A549 (cell line): ENCODE measurements at regions not wholly inside any gene's neighbourhood (a gene's known extent, or its start where the extent isn't known, plus 50 kb on each side); places are given as distances from the start of the nearest gene placed in this dataset.

Experiments
- CBX8 ChIP-seq: fragments of 200-600 bp; sonication (generic); IDR thresholded peaks from 2 replicates; pipeline ENCODE4 v1.6.1; 2016
- CEBPB ChIP-seq, 2 experiments: fragments of >200 bp in 1 of 2; sonication (Bioruptor Twin) in 1 of 2; formaldehyde crosslinking in 1 of 2; IDR thresholded peaks; 2 replicates each; pipeline ENCODE4 v1.6.1; 2012 to 2016
- CTCF ChIP-seq: fragments of >200 bp; sonication (Bioruptor Twin); formaldehyde crosslinking; IDR thresholded peaks from 3 replicates; pipeline ENCODE4 v1.5.1; 2016
- EHF ChIP-seq: fragments of 250-450 bp; sonication (Bioruptor Pico); IDR thresholded peaks from 2 replicates; pipeline ENCODE4 v1.5.0; 2020; ENCODE audit warnings: mild to moderate bottlenecking
- EP300 ChIP-seq, 2 experiments: fragments of >200 bp; sonication (Bioruptor Twin); formaldehyde crosslinking; IDR thresholded peaks; 2 replicates in 1 of 2; 3 replicates in 1 of 2; pipeline ENCODE4 v1.6.1; 2016 to 2017
- MAX ChIP-seq: IDR thresholded peaks from 2 replicates; pipeline ENCODE4 v1.6.1; 2012
- PBX3 ChIP-seq: IDR thresholded peaks from 2 replicates; pipeline ENCODE4 v1.6.1; 2012
- RAD21 ChIP-seq, 2 experiments: fragments of >200 bp in 1 of 2; sonication (Bioruptor Twin) in 1 of 2; formaldehyde crosslinking in 1 of 2; IDR thresholded peaks in 1 of 2; conservative IDR thresholded peaks in 1 of 2; 2 replicates in 1 of 2; 3 replicates in 1 of 2; pipeline ENCODE4 v1.6.1; 2012 to 2018; ENCODE audit warnings: inconsistent platforms in 1 of 2
- TP53 ChIP-seq: fragments of 250-450 bp; sonication (Bioruptor Pico); IDR thresholded peaks from 2 replicates; pipeline ENCODE4 v1.5.0; 2021; ENCODE audit warnings: mild to moderate bottlenecking, moderate library complexity

- no peak for TF ChIP-seq EP300 (IDR thresholded peaks at IDR 0.05)
- TF ChIP-seq TP53 (CRISPR knock-in tag): no peak
- no peak for TF ChIP-seq RAD21 (conservative IDR thresholded peaks at IDR 0.05 in 1 of 2, IDR thresholded peaks at IDR 0.05 in 1 of 2)
- no peak for TF ChIP-seq MAX
- TF ChIP-seq CEBPB (IDR thresholded peaks at IDR 0.05): no peak
- TF ChIP-seq EHF (CRISPR knock-in tag): no peak
- no peak for TF ChIP-seq CTCF
- no peak for TF ChIP-seq PBX3
- TF ChIP-seq CBX8: no peak
These were observed 54.0 kb upstream of the ARPP19 start for GRCh38 chr15:52622791-52623190.
